PC-3 (cell line): ENCODE measurements at regions not wholly inside any gene's neighbourhood (a gene's known extent, or its start where the extent isn't known, plus 50 kb on each side); places are given as distances from the start of the nearest gene placed in this dataset.

ENCODE experiments used
- EZH2 ChIP-seq: fragments of 300-600 bp; sonication (generic); IDR thresholded peaks from one replicate; pipeline ENCODE4 v1.6.1; 2017; ENCODE audit warnings: antibody characterized with exemption, mild to moderate bottlenecking, low read length; ENCODE audit not compliant: unreplicated experiment
- TF ChIP-seq, protein P1 (sequence below): fragments of 300-600 bp; sonication (generic); conservative IDR thresholded peaks from 2 replicates; pipeline ENCODE4 v1.5.1; 2017; ENCODE audit warnings: antibody characterized with exemption, low read depth, mild to moderate bottlenecking, low read length

DNA sequence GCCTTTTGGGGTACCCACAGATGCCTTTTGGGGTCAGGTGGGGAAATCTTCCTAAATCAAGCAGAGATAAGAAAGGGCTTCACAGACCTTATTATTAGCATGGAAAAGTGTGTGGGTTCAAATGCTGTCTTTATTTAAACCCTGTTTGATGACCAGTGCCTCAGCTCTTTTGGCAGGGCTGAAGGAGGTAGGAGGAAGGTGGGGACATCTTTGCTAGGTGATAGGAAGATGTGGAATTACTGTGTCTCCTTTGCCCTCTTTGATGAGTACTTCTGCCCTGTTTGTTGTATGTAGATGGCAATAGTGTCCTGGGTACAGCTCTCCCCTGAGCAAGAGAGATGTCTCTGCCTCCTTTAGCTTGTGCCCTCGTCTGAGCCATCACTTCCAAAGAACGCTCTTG is 333.3 kb upstream of the ROPN1 start:
- TF ChIP-seq, protein P1, sequence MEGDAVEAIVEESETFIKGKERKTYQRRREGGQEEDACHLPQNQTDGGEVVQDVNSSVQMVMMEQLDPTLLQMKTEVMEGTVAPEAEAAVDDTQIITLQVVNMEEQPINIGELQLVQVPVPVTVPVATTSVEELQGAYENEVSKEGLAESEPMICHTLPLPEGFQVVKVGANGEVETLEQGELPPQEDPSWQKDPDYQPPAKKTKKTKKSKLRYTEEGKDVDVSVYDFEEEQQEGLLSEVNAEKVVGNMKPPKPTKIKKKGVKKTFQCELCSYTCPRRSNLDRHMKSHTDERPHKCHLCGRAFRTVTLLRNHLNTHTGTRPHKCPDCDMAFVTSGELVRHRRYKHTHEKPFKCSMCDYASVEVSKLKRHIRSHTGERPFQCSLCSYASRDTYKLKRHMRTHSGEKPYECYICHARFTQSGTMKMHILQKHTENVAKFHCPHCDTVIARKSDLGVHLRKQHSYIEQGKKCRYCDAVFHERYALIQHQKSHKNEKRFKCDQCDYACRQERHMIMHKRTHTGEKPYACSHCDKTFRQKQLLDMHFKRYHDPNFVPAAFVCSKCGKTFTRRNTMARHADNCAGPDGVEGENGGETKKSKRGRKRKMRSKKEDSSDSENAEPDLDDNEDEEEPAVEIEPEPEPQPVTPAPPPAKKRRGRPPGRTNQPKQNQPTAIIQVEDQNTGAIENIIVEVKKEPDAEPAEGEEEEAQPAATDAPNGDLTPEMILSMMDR: no peak
- TF ChIP-seq EZH2: no peak
